LoVo (cell line): ENCODE measurements at regions not wholly inside any gene's neighbourhood (a gene's known extent, or its start where the extent isn't known, plus 50 kb on each side); places are given as distances from the start of the nearest gene placed in this dataset.

Experiments
- DNase-seq: peaks from one replicate; pipeline ENCODE4 v3.0.0-alpha.2; 2016; ENCODE audit warnings: low spot score

GRCh38 chr12:125573271-125573670 is 508.0 kb downstream of the AACS start:
- DNase-seq = no peak

GRCh38 chr12:125577334-125577733 is 512.1 kb downstream of the AACS start:
- no peak for DNase-seq

GRCh38 chr12:125579916-125580315 is 514.7 kb downstream of the AACS start:
- no peak for DNase-seq

- DNase-seq = no peak
These were observed 517.8 kb downstream of the AACS start for GRCh38 chr12:125583071-125583470.

- DNase-seq = no peak
These were observed 521.2 kb downstream of the AACS start for GRCh38 chr12:125586441-125586840.

- DNase-seq = no peak
These were observed 528.0 kb downstream of the AACS start for GRCh38 chr12:125593269-125593668.

GRCh38 chr12:125604976-125605375 is 539.7 kb downstream of the AACS start:
- DNase-seq = no peak

GRCh38 chr12:125606312-125606711 is 541.1 kb downstream of the AACS start:
- DNase-seq = no peak

- no peak for DNase-seq
These were observed 545.1 kb downstream of the AACS start for GRCh38 chr12:125610292-125610691.

GRCh38 chr12:125610971-125611370 is 545.7 kb downstream of the AACS start:
- no peak for DNase-seq

GRCh38 chr12:125614058-125614457 is 548.8 kb downstream of the AACS start:
- DNase-seq = no peak

- DNase-seq = no peak
These were observed 554.5 kb downstream of the AACS start for GRCh38 chr12:125619723-125620122.

- DNase-seq = no peak
These were observed 568.5 kb downstream of the AACS start for GRCh38 chr12:125633686-125634085.

GRCh38 chr12:125634813-125635212 is 569.6 kb downstream of the AACS start:
- DNase-seq = no peak

GRCh38 chr12:125639826-125640225 is 574.6 kb downstream of the AACS start:
- DNase-seq = no peak

GRCh38 chr12:125643055-125643454 is 577.8 kb downstream of the AACS start:
- DNase-seq = no peak

- no peak for DNase-seq
These were observed 580.5 kb downstream of the AACS start for GRCh38 chr12:125645724-125646123.

GRCh38 chr12:125650587-125650986 is 585.4 kb downstream of the AACS start:
- no peak for DNase-seq

GRCh38 chr12:125651625-125652024 is 586.4 kb downstream of the AACS start:
- no peak for DNase-seq

GRCh38 chr12:125652681-125653080 is 587.4 kb downstream of the AACS start:
- DNase-seq = no peak

- DNase-seq = no peak
These were observed 592.4 kb downstream of the AACS start for GRCh38 chr12:125657681-125658080.

- no peak for DNase-seq
These were observed 609.5 kb downstream of the AACS start for GRCh38 chr12:125674554-125675338.

- no peak for DNase-seq
These were observed 611.1 kb downstream of the AACS start for GRCh38 chr12:125676366-125676765.

GRCh38 chr12:125677829-125678228 is 612.6 kb downstream of the AACS start:
- DNase-seq = no peak
